Hepatocyte (in vitro differentiated cells): ENCODE measurements at regions not wholly inside any gene's neighbourhood (a gene's known extent, or its start where the extent isn't known, plus 50 kb on each side); places are given as distances from the start of the nearest gene placed in this dataset.

ENCODE experiments used
- DNase-seq: peaks from one replicate; pipeline ENCODE4 v3.0.0-alpha.2; 2016; ENCODE audit warnings: low spot score
- H2AFZ ChIP-seq: fragments of 200-600 bp; sonication (generic); 2 replicates; pipeline ENCODE4 v1.6.0; 2016; ENCODE audit warnings: antibody characterized with exemption, mild to moderate bottlenecking
- H3K27ac ChIP-seq: fragments of 200-600 bp; sonication (generic); 2 replicates; pipeline ENCODE4 v1.5.1; 2016; ENCODE audit warnings: mild to moderate bottlenecking
- H3K27me3 ChIP-seq: fragments of 200-600 bp; sonication (generic); 2 replicates; pipeline ENCODE4 v1.6.1; 2016
- H3K36me3 ChIP-seq: fragments of 200-600 bp; sonication (generic); replicated peaks from 2 replicates; pipeline ENCODE4 v1.5.1; 2016; ENCODE audit warnings: low read depth; ENCODE audit not compliant: insufficient read depth
- H3K4me1 ChIP-seq: fragments of 200-600 bp; sonication (generic); 2 replicates; pipeline ENCODE4 v1.5.1; 2016; ENCODE audit warnings: mild to moderate bottlenecking, moderate library complexity; ENCODE audit not compliant: insufficient read depth
- H3K4me2 ChIP-seq: fragments of 200-600 bp; sonication (generic); 2 replicates; pipeline ENCODE4 v1.6.0; 2016
- H3K4me3 ChIP-seq: fragments of 200-600 bp; sonication (generic); 2 replicates; pipeline ENCODE4 v1.5.1; 2016; ENCODE audit warnings: mild to moderate bottlenecking
- H3K79me2 ChIP-seq: fragments of 200-600 bp; sonication (generic); 2 replicates; pipeline ENCODE4 v1.6.0; 2017; ENCODE audit warnings: mild to moderate bottlenecking
- H3K9me2 ChIP-seq: fragments of 200-600 bp; sonication (generic); replicated peaks from 2 replicates; pipeline ENCODE4 v1.6.0; 2017; ENCODE audit warnings: mild to moderate bottlenecking; ENCODE audit not compliant: insufficient read depth
- H3K9me3 ChIP-seq: fragments of 200-600 bp; sonication (generic); 2 replicates; pipeline ENCODE4 v1.5.1; 2016; ENCODE audit warnings: low read depth, mild to moderate bottlenecking
- H4K20me1 ChIP-seq: fragments of 200-600 bp; sonication (generic); 2 replicates; pipeline ENCODE4 v1.6.0; 2016; ENCODE audit warnings: mild to moderate bottlenecking; ENCODE audit not compliant: insufficient read depth, poor library complexity, severe bottlenecking
- EZH2 ChIP-seq: fragments of 200-600 bp; sonication (generic); IDR thresholded peaks from 2 replicates; pipeline ENCODE4 v1.6.1; 2016; ENCODE audit warnings: antibody characterized with exemption, mild to moderate bottlenecking, borderline replicate concordance
- EZH2phosphoT487 ChIP-seq: fragments of 200-600 bp; sonication (generic); IDR thresholded peaks from one replicate; pipeline ENCODE4 v1.6.1; 2018; ENCODE audit warnings: antibody characterized with exemption, mild to moderate bottlenecking, low read depth, moderate library complexity; ENCODE audit not compliant: unreplicated experiment, severe bottlenecking
- WGBS: methylation state at CpG from one replicate; pipeline ENCODE4 v1.1.6; 2016; ENCODE audit warnings: low lambda C conversion rate; ENCODE audit errors: missing lambda C conversion rate; 5-methylcytosine and 5-hydroxymethylcytosine counted together
- TF ChIP-seq, protein P1 (sequence below): fragments of 200-600 bp; sonication (generic); IDR thresholded peaks from 2 replicates; pipeline ENCODE4 v1.5.1; 2016; ENCODE audit warnings: antibody characterized with exemption, mild to moderate bottlenecking; ENCODE audit not compliant: poor library complexity

DNA sequence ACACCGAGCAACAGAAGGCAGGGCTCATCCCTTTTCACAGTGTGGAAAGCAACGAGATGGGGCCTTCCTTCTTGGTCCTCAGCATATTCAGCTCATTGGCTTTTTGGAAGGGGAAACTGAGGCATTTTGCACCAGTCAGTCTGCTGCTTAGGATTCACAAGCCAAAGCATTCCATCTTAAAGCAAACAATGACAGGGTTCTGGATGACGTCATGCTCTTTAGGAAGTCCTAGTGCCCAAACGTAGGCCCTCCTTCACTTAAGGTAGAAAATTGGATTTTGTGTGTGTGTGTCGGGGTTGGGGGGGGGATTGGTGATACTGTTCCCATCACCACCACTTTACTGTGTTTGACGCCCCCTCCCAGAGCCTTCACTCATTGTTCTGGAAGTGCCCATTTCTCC, 101.6 kb downstream of the SELENOF start:
- 91% methylated on average over 6 of the region's 6 CpGs for WGBS
- Histone ChIP-seq H3K9me3 (no peaks in the 10 kb centered on the region), H4K20me1 (no peaks in the 10 kb centered on the region), H3K4me2 (no peak overlapping the region), H3K4me3 (no peak overlapping the region), H3K27ac (no peak overlapping the region), H2AFZ (no peak overlapping the region), H3K4me1 (no peaks in the 10 kb centered on the region), H3K9me2 (no peaks in the 10 kb centered on the region), H3K36me3 (no peaks in the 10 kb centered on the region), H3K27me3 (no peaks in the 10 kb centered on the region), H3K79me2 (no peaks in the 10 kb centered on the region)
- TF ChIP-seq, protein P1, sequence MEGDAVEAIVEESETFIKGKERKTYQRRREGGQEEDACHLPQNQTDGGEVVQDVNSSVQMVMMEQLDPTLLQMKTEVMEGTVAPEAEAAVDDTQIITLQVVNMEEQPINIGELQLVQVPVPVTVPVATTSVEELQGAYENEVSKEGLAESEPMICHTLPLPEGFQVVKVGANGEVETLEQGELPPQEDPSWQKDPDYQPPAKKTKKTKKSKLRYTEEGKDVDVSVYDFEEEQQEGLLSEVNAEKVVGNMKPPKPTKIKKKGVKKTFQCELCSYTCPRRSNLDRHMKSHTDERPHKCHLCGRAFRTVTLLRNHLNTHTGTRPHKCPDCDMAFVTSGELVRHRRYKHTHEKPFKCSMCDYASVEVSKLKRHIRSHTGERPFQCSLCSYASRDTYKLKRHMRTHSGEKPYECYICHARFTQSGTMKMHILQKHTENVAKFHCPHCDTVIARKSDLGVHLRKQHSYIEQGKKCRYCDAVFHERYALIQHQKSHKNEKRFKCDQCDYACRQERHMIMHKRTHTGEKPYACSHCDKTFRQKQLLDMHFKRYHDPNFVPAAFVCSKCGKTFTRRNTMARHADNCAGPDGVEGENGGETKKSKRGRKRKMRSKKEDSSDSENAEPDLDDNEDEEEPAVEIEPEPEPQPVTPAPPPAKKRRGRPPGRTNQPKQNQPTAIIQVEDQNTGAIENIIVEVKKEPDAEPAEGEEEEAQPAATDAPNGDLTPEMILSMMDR = no peak
- no peak for TF ChIP-seq EZH2
- TF ChIP-seq EZH2phosphoT487 = no peak
- no peak for DNase-seq
